Body of pancreas (tissue), 4 donors: ENCODE measurements at regions not wholly inside any gene's neighbourhood (a gene's known extent, or its start where the extent isn't known, plus 50 kb on each side); places are given as distances from the start of the nearest gene placed in this dataset.

Source experiments
- ATAC-seq: fragments of 150-250 bp; one replicate; pipeline ENCODE4 v1.9.1; 2016
- DNase-seq, 4 donors: peaks; one replicate each; pipeline ENCODE4 v3.0.0-alpha.2; 2019
- H3K27ac ChIP-seq, 4 donors: fragments of 200-600 bp; sonication (generic); 1 replicate in 3 of 4; 2 replicates in 1 of 4; pipeline versions ENCODE4 v1.5.1 to v1.6.1; 2016 to 2019; ENCODE audit warnings: mild to moderate bottlenecking in 1 of 4, mixed read lengths in 1 of 4, moderate library complexity in 1 of 4
- H3K27me3 ChIP-seq, 2 donors: fragments of 200-600 bp; sonication (generic); one replicate each; pipeline ENCODE4 v1.6.0; 2016; ENCODE audit warnings: mild to moderate bottlenecking in 1 of 2
- H3K36me3 ChIP-seq, 2 donors: fragments of 200-600 bp; sonication (generic); replicated peaks in 1 of 2; 2 replicates each; pipeline ENCODE4 v1.5.1; 2016; ENCODE audit warnings: low read depth in 2 of 2; ENCODE audit not compliant: insufficient read depth in 1 of 2
- H3K4me1 ChIP-seq: fragments of 200-600 bp; sonication (generic); one replicate; pipeline ENCODE4 v1.6.0; 2016
- H3K4me3 ChIP-seq, 2 donors: fragments of 200-600 bp; sonication (generic); 1 replicate in 1 of 2; 2 replicates in 1 of 2; pipeline ENCODE4 v1.5.1; 2016 to 2019
- H3K9me3 ChIP-seq, 3 donors: fragments of 200-600 bp; sonication (generic); 1 replicate in 2 of 3; 2 replicates in 1 of 3; pipeline ENCODE4 v1.5.1; 2016
- CTCF ChIP-seq, 7 experiments: fragments of 450-650 bp in 4 of 7; fragments of 200-600 bp in 3 of 7; sonication (generic) in 3 of 7; IDR thresholded peaks; one replicate each; pipeline ENCODE4 v1.5.1; 2016 to 2019; ENCODE audit warnings: antibody characterized with exemption in 7 of 7
- POLR2A ChIP-seq, 3 donors: fragments of 450-650 bp; IDR thresholded peaks; one replicate each; pipeline ENCODE4 v1.6.1; 2016; ENCODE audit warnings: antibody characterized with exemption in 3 of 3, mild to moderate bottlenecking in 2 of 3
- WGBS, 2 donors: methylation state at CpG; one replicate each; pipeline ENCODE4 v1.1.5; 2017; 5-methylcytosine and 5-hydroxymethylcytosine counted together
- intact Hi-C: fragments of 100-400 bp; cut with DNase I; formaldehyde crosslinking; loops from one replicate; pipeline ENCODE4 v1.15.1; 2023

- intact Hi-C loops = no loop called here
- DNase-seq = no peak
- TF ChIP-seq CTCF (IDR thresholded peaks at IDR 0.05) (peak in 6 of 7 experiments; percentile 12 to 36 (median 30)), POLR2A (IDR thresholded peaks at IDR 0.05) (no peak)
- Histone ChIP-seq H3K36me3 (no peaks in the 10 kb centered on the region), H3K4me1 (no peaks in the 10 kb centered on the region), H3K4me3 (no peak overlapping the region), H3K9me3 (no peaks in the 10 kb centered on the region), H3K27ac (no peak overlapping the region), H3K27me3 (no peaks in the 10 kb centered on the region)
- WGBS, 2 donors = 5 to 9% methylated on average over 4 of the region's 4 CpGs
- peak; percentile 33 for ATAC-seq
Observed at GRCh38 chr3:147119989-147120388, 286.4 kb downstream of the ZIC4 start.

GRCh38 chr3:147119346-147119745 is 287.0 kb downstream of the ZIC4 start:
- Histone ChIP-seq H3K4me1 (no peaks in the 10 kb centered on the region), H3K9me3 (no peaks in the 10 kb centered on the region), H3K4me3 (no peak overlapping the region), H3K36me3 (no peaks in the 10 kb centered on the region), H3K27me3 (no peaks in the 10 kb centered on the region), H3K27ac (no peak overlapping the region)
- intact Hi-C loops = no loop called here
- 74 to 82% methylated on average over 3 of the region's 3 CpGs for WGBS, 2 donors
- TF ChIP-seq POLR2A (IDR thresholded peaks at IDR 0.05) = no peak
- DNase-seq = no peak
- no peak for ATAC-seq

- ATAC-seq (no peak), DNase-seq (no peak)
- Histone ChIP-seq H3K4me3 (no peak overlapping the region), H3K36me3 (no peaks in the 10 kb centered on the region), H3K9me3 (no peaks in the 10 kb centered on the region), H3K27ac (no peak overlapping the region), H3K27me3 (no peaks in the 10 kb centered on the region), H3K4me1 (no peaks in the 10 kb centered on the region)
- 61 to 65% methylated on average over 5 of the region's 5 CpGs for whole genome bisulfite sequencing, 2 donors
- TF ChIP-seq POLR2A (IDR thresholded peaks at IDR 0.05) (no peak), CTCF (IDR thresholded peaks at IDR 0.05) (no peak)
- intact Hi-C loops = no loop called here
Observed at GRCh38 chr3:147118611-147119010, 287.7 kb downstream of the ZIC4 start.

GRCh38 chr3:147117631-147118030 is 288.7 kb downstream of the ZIC4 start:
- no peaks in the 10 kb centered on the region for H3K27me3 ChIP-seq
- H3K4me1 ChIP-seq = no peaks in the 10 kb centered on the region
- TF ChIP-seq CTCF (IDR thresholded peaks at IDR 0.05) = no peak
- no peak for TF ChIP-seq POLR2A (IDR thresholded peaks at IDR 0.05)
- intact Hi-C loops = no loop called here
- no peak overlapping the region for H3K4me3 ChIP-seq
- no peak for ATAC-seq
- no peak overlapping the region for H3K27ac ChIP-seq
- 68 to 69% methylated on average over 4 of the region's 4 CpGs for WGBS, 2 donors
- H3K36me3 ChIP-seq = no peaks in the 10 kb centered on the region
- no peaks in the 10 kb centered on the region for H3K9me3 ChIP-seq
- no peak for DNase-seq

GRCh38 chr3:147113293-147114044 is 292.9 kb downstream of the ZIC4 start:
- WGBS, 2 donors = 73 to 79% methylated on average over 3 of the region's 3 CpGs
- no peak overlapping the region for H3K27ac ChIP-seq
- H3K9me3 ChIP-seq = no peaks in the 10 kb centered on the region
- no peaks in the 10 kb centered on the region for H3K4me1 ChIP-seq
- H3K4me3 ChIP-seq = no peak overlapping the region
- TF ChIP-seq POLR2A (IDR thresholded peaks at IDR 0.05) (no peak), CTCF (IDR thresholded peaks at IDR 0.05) (no peak)
- no peak for ATAC-seq
- no peaks in the 10 kb centered on the region for H3K36me3 ChIP-seq
- DNase-seq = no peak
- intact Hi-C loops = no loop called here
- H3K27me3 ChIP-seq = no peaks in the 10 kb centered on the region
